NB4 (cell line): ENCODE measurements at regions not wholly inside any gene's neighbourhood (a gene's known extent, or its start where the extent isn't known, plus 50 kb on each side); places are given as distances from the start of the nearest gene placed in this dataset.

Experiments
- CTCF ChIP-seq: IDR thresholded peaks from one replicate; pipeline ENCODE4 v1.5.1; 2012; ENCODE audit warnings: low read depth, low read length
- MYC ChIP-seq: IDR thresholded peaks from 2 replicates; pipeline ENCODE4 v1.6.1; 2011; ENCODE audit warnings: low read depth, low read length
- POLR2A ChIP-seq: IDR thresholded peaks from 2 replicates; pipeline ENCODE4 v1.6.1; 2011; ENCODE audit warnings: mild to moderate bottlenecking; ENCODE audit not compliant: insufficient read length; ENCODE audit errors: extremely low read depth

GRCh38 chr6:12230523-12230922 is 59.6 kb upstream of the EDN1 start:
- TF ChIP-seq POLR2A: no peak
- no peak for TF ChIP-seq CTCF
- no peak for TF ChIP-seq MYC
